GM12878 (cell line): ENCODE measurements at regions not wholly inside any gene's neighbourhood (a gene's known extent, or its start where the extent isn't known, plus 50 kb on each side); places are given as distances from the start of the nearest gene placed in this dataset.
"Not testable (repeated sequence)": the region's sequence is repeated elsewhere in the genome, so short reads cannot be mapped to it uniquely, and the experiment has no call there.

Experiments
- BMI1 ChIP-seq: fragments of 450-650 bp; IDR thresholded peaks from 2 replicates; pipeline ENCODE4 v1.6.1; 2016; ENCODE audit warnings: mild to moderate bottlenecking, moderate library complexity, borderline replicate concordance
- JUNB ChIP-seq: IDR thresholded peaks from 2 replicates; pipeline ENCODE4 v1.6.1; 2016; ENCODE audit warnings: antibody characterized with exemption, mild to moderate bottlenecking
- MAX ChIP-seq: IDR thresholded peaks from 2 replicates; pipeline ENCODE4 v1.6.1; 2012; ENCODE audit warnings: low read depth, low read length, improper control_type of control experiment
- NFYB ChIP-seq: IDR thresholded peaks from 2 replicates; pipeline ENCODE4 v1.6.1; 2011; ENCODE audit warnings: low read depth, mild to moderate bottlenecking, low read length, improper control_type of control experiment, moderate library complexity; ENCODE audit not compliant: insufficient read depth
- SRF ChIP-seq, 2 experiments: IDR thresholded peaks; 2 replicates each; pipeline ENCODE4 v1.6.1; 2011; ENCODE audit warnings: low read depth in 2 of 2, low read length in 2 of 2, mild to moderate bottlenecking in 1 of 2, moderate library complexity in 1 of 2

- TF ChIP-seq NFYB; MAX; JUNB; SRF (IDR thresholded peaks at IDR 0.05; ENCODE audit: low read depth in 2 of 2, low read length in 2 of 2); BMI1: not testable (repeated sequence)
These were observed 119.1 kb upstream of the RMDN2 start for GRCh38 chr2:37806004-37806403.
